Upper lobe of left lung (tissue), 4 donors: ENCODE measurements at regions not wholly inside any gene's neighbourhood (a gene's known extent, or its start where the extent isn't known, plus 50 kb on each side); places are given as distances from the start of the nearest gene placed in this dataset.

Experiments used
- EP300 ChIP-seq, 4 donors: sonication (generic); formaldehyde crosslinking; IDR thresholded peaks; one replicate each; pipeline ENCODE4 v1.5.1; 2017; ENCODE audit warnings: antibody characterized with exemption in 4 of 4, control low read depth in 2 of 4
- POLR2A ChIP-seq, 4 donors: fragments of 450-650 bp; IDR thresholded peaks; one replicate each; pipeline ENCODE4 v1.5.1; 2016 to 2017; ENCODE audit warnings: antibody characterized with exemption in 4 of 4, mild to moderate bottlenecking in 2 of 4
- POLR2AphosphoS5 ChIP-seq, 2 donors: sonication (generic); formaldehyde crosslinking; IDR thresholded peaks; one replicate each; pipeline ENCODE4 v1.5.1; 2017; ENCODE audit warnings: antibody characterized with exemption in 2 of 2
- TF ChIP-seq, protein P1 (sequence below), 6 experiments: fragments of 450-650 bp in 4 of 6; fragments of 200-600 bp in 2 of 6; sonication (generic) in 2 of 6; IDR thresholded peaks; one replicate each; pipeline ENCODE4 v1.5.1; 2016 to 2019; ENCODE audit warnings: antibody characterized with exemption in 6 of 6

DNA sequence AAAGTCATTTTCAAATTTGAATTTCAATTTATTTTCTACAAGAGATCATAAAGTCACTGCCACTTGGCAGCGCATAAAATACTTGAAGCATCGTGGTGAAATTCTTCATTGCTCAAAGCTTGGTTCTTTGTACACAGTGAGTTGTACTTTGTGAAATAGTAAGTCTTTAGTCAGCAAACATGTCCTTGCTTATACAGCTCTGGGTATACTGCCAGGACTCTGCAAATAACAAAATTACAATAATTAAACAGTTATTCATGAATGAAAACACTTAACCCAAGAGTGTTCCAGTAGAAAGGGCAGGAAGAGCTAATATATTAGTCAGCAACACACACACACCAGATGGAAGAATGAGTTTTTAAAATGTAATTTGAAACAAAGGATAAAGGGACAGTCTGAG, 1300.9 kb upstream of the DIAPH2 start:
- TF ChIP-seq, protein P1, sequence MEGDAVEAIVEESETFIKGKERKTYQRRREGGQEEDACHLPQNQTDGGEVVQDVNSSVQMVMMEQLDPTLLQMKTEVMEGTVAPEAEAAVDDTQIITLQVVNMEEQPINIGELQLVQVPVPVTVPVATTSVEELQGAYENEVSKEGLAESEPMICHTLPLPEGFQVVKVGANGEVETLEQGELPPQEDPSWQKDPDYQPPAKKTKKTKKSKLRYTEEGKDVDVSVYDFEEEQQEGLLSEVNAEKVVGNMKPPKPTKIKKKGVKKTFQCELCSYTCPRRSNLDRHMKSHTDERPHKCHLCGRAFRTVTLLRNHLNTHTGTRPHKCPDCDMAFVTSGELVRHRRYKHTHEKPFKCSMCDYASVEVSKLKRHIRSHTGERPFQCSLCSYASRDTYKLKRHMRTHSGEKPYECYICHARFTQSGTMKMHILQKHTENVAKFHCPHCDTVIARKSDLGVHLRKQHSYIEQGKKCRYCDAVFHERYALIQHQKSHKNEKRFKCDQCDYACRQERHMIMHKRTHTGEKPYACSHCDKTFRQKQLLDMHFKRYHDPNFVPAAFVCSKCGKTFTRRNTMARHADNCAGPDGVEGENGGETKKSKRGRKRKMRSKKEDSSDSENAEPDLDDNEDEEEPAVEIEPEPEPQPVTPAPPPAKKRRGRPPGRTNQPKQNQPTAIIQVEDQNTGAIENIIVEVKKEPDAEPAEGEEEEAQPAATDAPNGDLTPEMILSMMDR (IDR thresholded peaks at IDR 0.05): no peak
- TF ChIP-seq POLR2A (IDR thresholded peaks at IDR 0.05) (no peak), POLR2AphosphoS5 (IDR thresholded peaks at IDR 0.05) (no peak), EP300 (IDR thresholded peaks at IDR 0.05) (no peak)
